ENCODE measurements at regions not wholly inside any gene's neighbourhood (a gene's known extent, or its start where the extent isn't known, plus 50 kb on each side); places are given as distances from the start of the nearest gene placed in this dataset.

- no peak for TF ChIP-seq CTCF (IDR thresholded peaks at IDR 0.05)
- TF ChIP-seq EP300 (IDR thresholded peaks at IDR 0.05) = no peak
- TF ChIP-seq POLR2AphosphoS5 (IDR thresholded peaks at IDR 0.05) = no peak
- no peak for TF ChIP-seq POLR2A (IDR thresholded peaks at IDR 0.05)
Measured at GRCh38 chr20:24382743-24383142, 86.7 kb upstream of the SYNDIG1 start.

All from upper lobe of left lung (tissue), 4 donors.